ENCODE measurements at regions not wholly inside any gene's neighbourhood (a gene's known extent, or its start where the extent isn't known, plus 50 kb on each side); places are given as distances from the start of the nearest gene placed in this dataset.

DNA sequence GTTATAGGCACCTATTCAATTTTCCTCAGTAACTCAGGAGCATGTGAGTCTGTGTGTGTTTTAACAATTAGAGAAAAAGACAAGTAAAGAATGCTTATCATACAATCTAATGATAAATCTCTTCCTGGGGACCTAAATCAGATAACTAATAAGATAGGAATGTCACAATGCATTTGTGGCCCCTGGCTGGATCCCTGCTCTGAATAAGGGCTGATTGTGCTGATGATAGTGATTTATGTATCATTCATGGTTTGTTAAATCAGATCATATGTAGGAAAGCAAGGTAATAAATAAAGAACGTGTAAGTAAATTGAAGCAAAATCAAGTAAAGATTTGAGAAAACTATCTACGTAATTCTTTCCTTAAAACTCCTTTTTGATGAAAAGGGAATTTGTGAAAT is 145.9 kb downstream of the C7orf25 start:
- no peak for TF ChIP-seq POLR2A (IDR thresholded peaks at IDR 0.05)
- TF ChIP-seq, protein P1, sequence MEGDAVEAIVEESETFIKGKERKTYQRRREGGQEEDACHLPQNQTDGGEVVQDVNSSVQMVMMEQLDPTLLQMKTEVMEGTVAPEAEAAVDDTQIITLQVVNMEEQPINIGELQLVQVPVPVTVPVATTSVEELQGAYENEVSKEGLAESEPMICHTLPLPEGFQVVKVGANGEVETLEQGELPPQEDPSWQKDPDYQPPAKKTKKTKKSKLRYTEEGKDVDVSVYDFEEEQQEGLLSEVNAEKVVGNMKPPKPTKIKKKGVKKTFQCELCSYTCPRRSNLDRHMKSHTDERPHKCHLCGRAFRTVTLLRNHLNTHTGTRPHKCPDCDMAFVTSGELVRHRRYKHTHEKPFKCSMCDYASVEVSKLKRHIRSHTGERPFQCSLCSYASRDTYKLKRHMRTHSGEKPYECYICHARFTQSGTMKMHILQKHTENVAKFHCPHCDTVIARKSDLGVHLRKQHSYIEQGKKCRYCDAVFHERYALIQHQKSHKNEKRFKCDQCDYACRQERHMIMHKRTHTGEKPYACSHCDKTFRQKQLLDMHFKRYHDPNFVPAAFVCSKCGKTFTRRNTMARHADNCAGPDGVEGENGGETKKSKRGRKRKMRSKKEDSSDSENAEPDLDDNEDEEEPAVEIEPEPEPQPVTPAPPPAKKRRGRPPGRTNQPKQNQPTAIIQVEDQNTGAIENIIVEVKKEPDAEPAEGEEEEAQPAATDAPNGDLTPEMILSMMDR (IDR thresholded peaks at IDR 0.05 in 4 of 5, conservative IDR thresholded peaks at IDR 0.05 in 1 of 5), result no peak

Data from gastrocnemius medialis (tissue), 4 donors.